Endothelial cell of umbilical vein (primary cell): ENCODE measurements at regions not wholly inside any gene's neighbourhood (a gene's known extent, or its start where the extent isn't known, plus 50 kb on each side); places are given as distances from the start of the nearest gene placed in this dataset.

ENCODE experiments used
- BruUV-seq: library from RNA; stranded (reverse); fragments of 400-500 nt; replicated peaks from 2 replicates; lab custom pipeline; 2021; lab: Mats Ljungman, UMichigan
- CTCF ChIA-PET: fragments of 300-600, 350-600 bp; sonication (Branson Sonifier 250); formaldehyde crosslinking; loops from one replicate; lab custom pipeline; 2021; ENCODE audit warnings: antibody characterized with exemption, inconsistent platforms; lab: Charles Lee
- POLR2A ChIA-PET: fragments of 300-600, 350-600 bp; sonication (Branson Sonifier 250); formaldehyde crosslinking; loops from one replicate; lab custom pipeline; 2021; ENCODE audit warnings: antibody characterized with exemption, inconsistent platforms; lab: Charles Lee
- DNase-seq: peaks from one replicate; pipeline ENCODE4 v3.0.0-alpha.2; 2011; ENCODE audit warnings: low read depth, low spot score
- FAIRE-seq: peaks from 2 replicates; lab custom pipeline; 2011; peaks lifted over from hg19 to GRCh38; lab: Jason Lieb, UNC
- H2AFZ ChIP-seq: 2 replicates; pipeline ENCODE4 v1.6.0; 2012; ENCODE audit warnings: low read depth, low read length, control low read depth, inconsistent platforms
- H3K27ac ChIP-seq: 2 replicates; pipeline ENCODE4 v1.5.1; 2011; ENCODE audit warnings: low read depth, mild to moderate bottlenecking, control low read depth, low read length, moderate library complexity; ENCODE audit not compliant: insufficient read depth
- H3K27me3 ChIP-seq, 2 experiments: 2 replicates each; pipeline versions ENCODE4 v1.6.0 to v1.6.1; 2011; ENCODE audit warnings: low read length in 2 of 2, mixed read lengths in 1 of 2; ENCODE audit not compliant: control insufficient read depth in 2 of 2, insufficient read depth in 2 of 2
- H3K36me3 ChIP-seq, 2 experiments: 2 replicates in 1 of 2; 3 replicates in 1 of 2; pipeline ENCODE4 v1.5.1; 2011; ENCODE audit warnings: low read length in 2 of 2, mild to moderate bottlenecking in 1 of 2, moderate library complexity in 1 of 2; ENCODE audit not compliant: control insufficient read depth in 2 of 2, insufficient read depth in 2 of 2; ENCODE audit errors: extremely low read depth in 1 of 2
- H3K4me1 ChIP-seq: 3 replicates; pipeline ENCODE4 v1.5.1; 2011; ENCODE audit warnings: mild to moderate bottlenecking, low read length; ENCODE audit not compliant: control insufficient read depth, insufficient read depth; ENCODE audit errors: extremely low read depth
- H3K4me2 ChIP-seq: 2 replicates; pipeline ENCODE4 v1.6.1; 2011; ENCODE audit warnings: low read length, control low read depth, mixed read lengths; ENCODE audit not compliant: insufficient read depth
- H3K4me3 ChIP-seq, 3 experiments: fragments of 200-600 bp in 1 of 3; sonication (generic), shearing (Covaris generic) in 1 of 3; replicated peaks in 1 of 3; 2 replicates each; pipeline ENCODE4 v1.5.1; 2011 to 2016; ENCODE audit warnings: control low read depth in 3 of 3, low read length in 3 of 3, mild to moderate bottlenecking in 2 of 3, inconsistent platforms in 1 of 3, low read depth in 1 of 3, moderate library complexity in 1 of 3; ENCODE audit not compliant: insufficient read depth in 1 of 3
- H3K79me2 ChIP-seq: 2 replicates; pipeline ENCODE4 v1.6.0; 2012; ENCODE audit warnings: low read length, inconsistent platforms; ENCODE audit not compliant: control insufficient read depth, insufficient read depth
- H3K9ac ChIP-seq: replicated peaks from 2 replicates; pipeline ENCODE3; 2011; ENCODE audit warnings: low read length, control low read depth; ENCODE audit not compliant: insufficient read depth; ENCODE audit errors: extremely low read depth
- H3K9me1 ChIP-seq: replicated peaks from 3 replicates; pipeline ENCODE4 v1.6.0; 2011; ENCODE audit warnings: mild to moderate bottlenecking, low read length; ENCODE audit not compliant: control insufficient read depth, insufficient read depth; ENCODE audit errors: extremely low read depth
- H3K9me3 ChIP-seq: replicated peaks from 2 replicates; pipeline ENCODE4 v1.5.1; 2012; ENCODE audit warnings: low read length, inconsistent platforms; ENCODE audit not compliant: control insufficient read depth, insufficient read depth
- H4K20me1 ChIP-seq: replicated peaks from 2 replicates; pipeline ENCODE3; 2011; ENCODE audit warnings: mild to moderate bottlenecking, low read length; ENCODE audit not compliant: control insufficient read depth, insufficient read depth; ENCODE audit errors: extremely low read depth
- CTCF ChIP-seq, 2 donors: IDR thresholded peaks; 1 replicate in 1 of 2; 2 replicates in 1 of 2; pipeline ENCODE4 v1.5.1; 2011; ENCODE audit warnings: low read length in 2 of 2, mild to moderate bottlenecking in 2 of 2, moderate library complexity in 2 of 2, control low read depth in 1 of 2, inconsistent platforms in 1 of 2, low read depth in 1 of 2; ENCODE audit not compliant: insufficient read depth in 1 of 2; ENCODE audit errors: extremely low read depth in 1 of 2
- EZH2 ChIP-seq: IDR thresholded peaks from 2 replicates; pipeline ENCODE4 v1.6.1; 2012; ENCODE audit warnings: borderline replicate concordance, low read depth, mild to moderate bottlenecking, moderate library complexity, low read length, inconsistent platforms; ENCODE audit not compliant: severe bottlenecking
- FOS ChIP-seq: IDR thresholded peaks from 2 replicates; pipeline ENCODE4 v1.6.1; 2011; ENCODE audit warnings: mild to moderate bottlenecking, low read length, moderate library complexity, borderline replicate concordance; ENCODE audit not compliant: insufficient read depth
- GATA2 ChIP-seq: IDR thresholded peaks from 2 replicates; pipeline ENCODE4 v1.7.0; 2011; ENCODE audit warnings: low read depth, mild to moderate bottlenecking, moderate library complexity, mixed read lengths, low read length; ENCODE audit not compliant: insufficient read length, insufficient read depth
- JUN ChIP-seq: IDR thresholded peaks from 2 replicates; pipeline ENCODE4 v1.6.1; 2011; ENCODE audit warnings: borderline replicate concordance, low read depth; ENCODE audit not compliant: insufficient read length, insufficient read depth
- MAX ChIP-seq: IDR thresholded peaks from 2 replicates; pipeline ENCODE4 v1.6.1; 2011; ENCODE audit not compliant: insufficient read depth, insufficient read length
- MYC ChIP-seq: IDR thresholded peaks from one replicate; pipeline ENCODE4 v1.6.1; 2011; ENCODE audit warnings: mild to moderate bottlenecking, low read depth, low read length
- POLR2A ChIP-seq: IDR thresholded peaks from 2 replicates; pipeline ENCODE4 v1.6.1; 2012; ENCODE audit warnings: low read depth, mild to moderate bottlenecking, control low read depth, low read length
- POLR2AphosphoS5 ChIP-seq: IDR thresholded peaks from 2 replicates; pipeline ENCODE4 v1.6.1; 2012; ENCODE audit warnings: low read depth, mild to moderate bottlenecking, control low read depth, low read length, moderate library complexity; ENCODE audit not compliant: insufficient read depth
- dilution Hi-C: fragments of 300-500 bp; cut with MboI; formaldehyde crosslinking; loops from one replicate; pipeline ENCODE4 v1.15.0; 2019; ENCODE audit warnings: low sequenced_read_pairs; ENCODE audit not compliant: extremely low pct_ligation_motif_present
- intact Hi-C: fragments of 100-400 bp; cut with micrococcal nuclease; formaldehyde crosslinking; loops from one replicate; pipeline ENCODE4 v1.10.0; 2022

- FAIRE-seq (no peak), DNase-seq (no peak)
- H3K27ac ChIP-seq, result no peak overlapping the region
- H3K4me1 ChIP-seq, result no peaks in the 10 kb centered on the region
- no peak for TF ChIP-seq GATA2
- no peak for TF ChIP-seq FOS
- no peak for TF ChIP-seq JUN
- TF ChIP-seq MYC, result no peak
- TF ChIP-seq MAX, result no peak
- no peak for TF ChIP-seq POLR2A
- no peak for TF ChIP-seq CTCF (IDR thresholded peaks at IDR 0.05; ENCODE audit: extremely low read depth in 1 of 2, insufficient read depth in 1 of 2, low read depth in 1 of 2, low read length in 2 of 2)
- TF ChIP-seq EZH2, result no peak
- TF ChIP-seq POLR2AphosphoS5, result no peak
- H3K27me3 ChIP-seq, result no peaks in the 10 kb centered on the region
- H3K4me3 ChIP-seq, result no peak overlapping the region
- no peaks in the 10 kb centered on the region for H3K9me3 ChIP-seq
- H3K79me2 ChIP-seq, result no peaks in the 10 kb centered on the region
- intact Hi-C loops (no loop called here), dilution Hi-C loops (no loop called here)
- H3K4me2 ChIP-seq, result no peak overlapping the region
- H2AFZ ChIP-seq, result no peak overlapping the region
- no peak overlapping the region for H3K9ac ChIP-seq
- no peaks in the 10 kb centered on the region for H3K36me3 ChIP-seq
- no peaks in the 10 kb centered on the region for H4K20me1 ChIP-seq
- POLR2A ChIA-PET, result no interaction called here
- H3K9me1 ChIP-seq, result no peaks in the 10 kb centered on the region
- CTCF ChIA-PET, result no interaction called here
- BruUV-seq, result no TSS peak
These were observed 148.2 kb upstream of the FERD3L start for GRCh38 chr7:19293431-19293830.
